Esophagus muscularis mucosa (tissue), 3 donors: ENCODE measurements at regions not wholly inside any gene's neighbourhood (a gene's known extent, or its start where the extent isn't known, plus 50 kb on each side); places are given as distances from the start of the nearest gene placed in this dataset.

ENCODE experiments used
- POLR2AphosphoS5 ChIP-seq, 2 donors: sonication (generic); formaldehyde crosslinking; IDR thresholded peaks; one replicate each; pipeline ENCODE4 v1.6.1; 2017; ENCODE audit warnings: antibody characterized with exemption in 2 of 2
- TF ChIP-seq, protein P1 (sequence below), 3 experiments: fragments of 200-600 bp in 2 of 3; fragments of 450-650 bp in 1 of 3; sonication (generic) in 2 of 3; IDR thresholded peaks; one replicate each; pipeline ENCODE4 v1.5.1; 2017 to 2019; ENCODE audit warnings: antibody characterized with exemption in 3 of 3, mild to moderate bottlenecking in 2 of 3, moderate library complexity in 1 of 3

DNA sequence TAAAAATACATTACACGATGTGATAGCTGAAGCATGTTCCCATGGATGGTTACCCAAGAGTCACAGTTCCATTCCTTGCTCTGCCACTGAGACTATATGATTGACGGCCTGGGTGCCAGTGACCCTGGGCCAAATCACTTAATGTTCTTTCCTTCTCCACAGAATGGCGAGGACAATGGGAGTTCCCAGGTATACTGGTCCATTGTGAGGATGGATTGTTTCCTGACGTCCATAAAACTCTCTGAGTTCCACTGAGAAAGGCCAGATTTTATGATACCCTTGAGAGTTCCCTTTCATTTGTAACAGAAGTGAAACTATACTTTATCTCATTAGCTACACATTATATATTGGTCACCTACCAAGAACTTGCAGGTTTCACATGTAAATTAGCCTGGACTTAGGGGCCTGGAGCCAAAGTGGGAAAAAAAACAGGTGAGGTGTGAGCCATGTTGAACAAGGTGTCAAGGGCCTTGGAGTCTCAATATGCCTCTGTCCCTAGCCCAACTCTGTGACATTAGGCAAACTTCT lies 502.2 kb upstream of the DAB1 start:
- TF ChIP-seq, protein P1, sequence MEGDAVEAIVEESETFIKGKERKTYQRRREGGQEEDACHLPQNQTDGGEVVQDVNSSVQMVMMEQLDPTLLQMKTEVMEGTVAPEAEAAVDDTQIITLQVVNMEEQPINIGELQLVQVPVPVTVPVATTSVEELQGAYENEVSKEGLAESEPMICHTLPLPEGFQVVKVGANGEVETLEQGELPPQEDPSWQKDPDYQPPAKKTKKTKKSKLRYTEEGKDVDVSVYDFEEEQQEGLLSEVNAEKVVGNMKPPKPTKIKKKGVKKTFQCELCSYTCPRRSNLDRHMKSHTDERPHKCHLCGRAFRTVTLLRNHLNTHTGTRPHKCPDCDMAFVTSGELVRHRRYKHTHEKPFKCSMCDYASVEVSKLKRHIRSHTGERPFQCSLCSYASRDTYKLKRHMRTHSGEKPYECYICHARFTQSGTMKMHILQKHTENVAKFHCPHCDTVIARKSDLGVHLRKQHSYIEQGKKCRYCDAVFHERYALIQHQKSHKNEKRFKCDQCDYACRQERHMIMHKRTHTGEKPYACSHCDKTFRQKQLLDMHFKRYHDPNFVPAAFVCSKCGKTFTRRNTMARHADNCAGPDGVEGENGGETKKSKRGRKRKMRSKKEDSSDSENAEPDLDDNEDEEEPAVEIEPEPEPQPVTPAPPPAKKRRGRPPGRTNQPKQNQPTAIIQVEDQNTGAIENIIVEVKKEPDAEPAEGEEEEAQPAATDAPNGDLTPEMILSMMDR (IDR thresholded peaks at IDR 0.05), result no peak
- TF ChIP-seq POLR2AphosphoS5 (IDR thresholded peaks at IDR 0.05), result no peak
